PC-9 (cell line): ENCODE measurements at regions not wholly inside any gene's neighbourhood (a gene's known extent, or its start where the extent isn't known, plus 50 kb on each side); places are given as distances from the start of the nearest gene placed in this dataset.

Experiments
- BruUV-seq: library from RNA; stranded (reverse); fragments of 400-500 nt; replicated peaks from 2 replicates; lab custom pipeline; 2021; lab: Mats Ljungman, UMichigan
- CTCF ChIA-PET: fragments of 300-600 bp; sonication (Branson Sonifier 250); formaldehyde crosslinking; loops from one replicate; lab custom pipeline; 2022; ENCODE audit warnings: antibody characterized with exemption; lab: Charles Lee
- POLR2A ChIA-PET: fragments of 300-600 bp; sonication (Branson Sonifier 250); formaldehyde crosslinking; loops from one replicate; lab custom pipeline; 2022; ENCODE audit warnings: antibody characterized with exemption; ENCODE audit not compliant: unreplicated experiment; lab: Charles Lee
- DNase-seq, 2 experiments: peaks; one replicate each; pipeline versions ENCODE4 v3.0.0 to v3.0.0-alpha.2; 2015 to 2022; ENCODE audit warnings: mixed read lengths in 1 of 2
- H2AFZ ChIP-seq: fragments of 200-600 bp; sonication (generic); 2 replicates; pipeline ENCODE4 v1.8.1; 2017; ENCODE audit warnings: antibody characterized with exemption
- H3F3A ChIP-seq: fragments of 200-600 bp; sonication (generic); 2 replicates; pipeline ENCODE4 v1.8.1; 2017; ENCODE audit warnings: antibody characterized with exemption, mild to moderate bottlenecking, low read depth; ENCODE audit not compliant: insufficient read depth
- H3K27ac ChIP-seq: fragments of 200-600 bp; sonication (generic); 2 replicates; pipeline ENCODE4 v1.6.1; 2016; ENCODE audit warnings: mixed run types
- H3K27me3 ChIP-seq: fragments of 200-600 bp; sonication (generic); 2 replicates; pipeline ENCODE4 v1.6.1; 2016; ENCODE audit warnings: low read depth, mixed run types; ENCODE audit not compliant: insufficient read depth
- H3K36me3 ChIP-seq: fragments of 200-600 bp; sonication (generic); 2 replicates; pipeline ENCODE4 v1.6.1; 2016; ENCODE audit warnings: low read depth, mixed run types
- H3K4me1 ChIP-seq: fragments of 200-600 bp; sonication (generic); replicated peaks from 2 replicates; pipeline ENCODE4 v1.6.1; 2016; ENCODE audit warnings: mixed run types; ENCODE audit not compliant: insufficient read depth
- H3K4me2 ChIP-seq: fragments of 200-600 bp; sonication (generic); 2 replicates; pipeline ENCODE4 v1.6.1; 2017; ENCODE audit warnings: mixed run types
- H3K4me3 ChIP-seq: fragments of 200-600 bp; sonication (generic); 2 replicates; pipeline ENCODE4 v1.6.1; 2016; ENCODE audit warnings: mixed run types
- H3K79me2 ChIP-seq: fragments of 200-600 bp; sonication (generic); 2 replicates; pipeline ENCODE4 v1.6.1; 2017; ENCODE audit warnings: low read depth, mixed run types
- H3K9me2 ChIP-seq: fragments of 200-600 bp; sonication (generic); 2 replicates; pipeline ENCODE4 v1.8.1; 2017; ENCODE audit warnings: mild to moderate bottlenecking; ENCODE audit not compliant: insufficient read depth
- H3K9me3 ChIP-seq: fragments of 200-600 bp; sonication (generic); 2 replicates; pipeline ENCODE4 v1.8.1; 2016; ENCODE audit warnings: low read depth; ENCODE audit not compliant: insufficient read depth
- H4K20me1 ChIP-seq: fragments of 200-600 bp; sonication (generic); 2 replicates; pipeline ENCODE4 v1.8.1; 2017; ENCODE audit not compliant: insufficient read depth
- EZH2 ChIP-seq: fragments of 200-600 bp; sonication (generic); IDR thresholded peaks from 2 replicates; pipeline ENCODE4 v1.8.0; 2017; ENCODE audit warnings: antibody characterized with exemption, low read depth
- intact Hi-C: fragments of 100-400 bp; cut with micrococcal nuclease; formaldehyde crosslinking; loops from one replicate; pipeline ENCODE4 v1.10.0; 2022; ENCODE audit not compliant: unreplicated experiment
- TF ChIP-seq, protein P1 (sequence below): fragments of 200-600 bp; sonication (generic); conservative IDR thresholded peaks from 2 replicates; pipeline ENCODE4 v1.6.1; 2017; ENCODE audit warnings: mixed run types, antibody characterized with exemption, mild to moderate bottlenecking, moderate library complexity

DNA sequence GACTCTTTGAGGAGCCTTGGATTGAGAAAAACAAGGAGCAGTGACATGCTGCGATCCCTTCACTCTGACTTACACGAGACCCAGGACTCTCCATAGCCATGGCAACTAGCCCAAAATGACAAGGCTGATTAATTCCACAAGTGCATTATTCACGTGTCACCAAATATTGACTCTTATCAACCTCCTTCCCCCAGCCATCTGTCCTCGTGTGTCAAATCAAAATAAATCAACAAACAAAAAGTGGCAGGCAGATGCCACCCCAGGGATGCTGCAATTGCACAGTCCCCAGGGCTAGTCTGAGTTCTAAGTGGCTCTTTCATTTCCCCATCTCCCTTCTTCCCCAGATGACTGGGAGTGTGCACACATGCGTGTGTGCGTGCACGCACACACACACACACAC, 104.9 kb downstream of the AQP9 start:
- no peak for DNase-seq
- ChIA-PET POLR2A (no interaction called here), CTCF (no interaction called here)
- Histone ChIP-seq H3K4me3 (no peak overlapping the region), H4K20me1 (no peaks in the 10 kb centered on the region), H2AFZ (no peak overlapping the region), H3K79me2 (no peaks in the 10 kb centered on the region), H3K4me2 (no peak overlapping the region), H3K27me3 (no peaks in the 10 kb centered on the region), H3K36me3 (no peaks in the 10 kb centered on the region), H3K27ac (no peak overlapping the region), H3K9me3 (no peaks in the 10 kb centered on the region), H3K4me1 (no peaks in the 10 kb centered on the region; the same call in 1 of the 2 replicates), H3K9me2 (no peaks in the 10 kb centered on the region), H3F3A (no peaks in the 10 kb centered on the region)
- TF ChIP-seq EZH2 = no peak
- TF ChIP-seq, protein P1, sequence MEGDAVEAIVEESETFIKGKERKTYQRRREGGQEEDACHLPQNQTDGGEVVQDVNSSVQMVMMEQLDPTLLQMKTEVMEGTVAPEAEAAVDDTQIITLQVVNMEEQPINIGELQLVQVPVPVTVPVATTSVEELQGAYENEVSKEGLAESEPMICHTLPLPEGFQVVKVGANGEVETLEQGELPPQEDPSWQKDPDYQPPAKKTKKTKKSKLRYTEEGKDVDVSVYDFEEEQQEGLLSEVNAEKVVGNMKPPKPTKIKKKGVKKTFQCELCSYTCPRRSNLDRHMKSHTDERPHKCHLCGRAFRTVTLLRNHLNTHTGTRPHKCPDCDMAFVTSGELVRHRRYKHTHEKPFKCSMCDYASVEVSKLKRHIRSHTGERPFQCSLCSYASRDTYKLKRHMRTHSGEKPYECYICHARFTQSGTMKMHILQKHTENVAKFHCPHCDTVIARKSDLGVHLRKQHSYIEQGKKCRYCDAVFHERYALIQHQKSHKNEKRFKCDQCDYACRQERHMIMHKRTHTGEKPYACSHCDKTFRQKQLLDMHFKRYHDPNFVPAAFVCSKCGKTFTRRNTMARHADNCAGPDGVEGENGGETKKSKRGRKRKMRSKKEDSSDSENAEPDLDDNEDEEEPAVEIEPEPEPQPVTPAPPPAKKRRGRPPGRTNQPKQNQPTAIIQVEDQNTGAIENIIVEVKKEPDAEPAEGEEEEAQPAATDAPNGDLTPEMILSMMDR = no peak
- BruUV-seq = no TSS peak
- intact Hi-C loops = no loop called here

DNA sequence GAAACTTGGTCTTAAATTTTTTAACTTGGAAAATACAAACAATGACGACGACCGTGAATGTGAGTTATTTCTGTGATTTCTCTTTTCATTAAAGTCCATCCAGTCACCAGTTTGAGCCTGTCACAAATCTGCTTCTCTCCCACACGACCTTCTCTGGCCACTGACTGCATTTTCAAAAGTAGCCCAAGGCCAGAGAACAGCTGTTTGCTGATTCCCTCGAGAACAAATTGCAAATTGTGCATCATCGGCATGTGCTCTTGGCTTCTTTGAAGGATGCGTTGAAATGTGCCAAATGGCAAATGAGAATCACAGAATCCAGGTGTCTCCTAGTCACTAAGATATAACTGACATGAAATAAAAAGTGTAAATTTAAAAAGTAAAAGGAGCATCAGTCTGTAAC, 106.4 kb downstream of the AQP9 start:
- no peak for TF ChIP-seq EZH2
- TF ChIP-seq, protein P1 = no peak
- POLR2A ChIA-PET = interaction anchor here (0.6 kb wide), 1 partner anchor 303 kb away, joined by 5 read pairs; no protein-coding TSS in a partner anchor
- Histone ChIP-seq H3K27me3 (no peaks in the 10 kb centered on the region), H3K27ac (no peak overlapping the region), H3K9me3 (no peaks in the 10 kb centered on the region), H3K36me3 (no peaks in the 10 kb centered on the region), H3K9me2 (no peaks in the 10 kb centered on the region), H3K4me2 (no peak overlapping the region), H4K20me1 (no peaks in the 10 kb centered on the region), H3F3A (no peaks in the 10 kb centered on the region), H3K79me2 (no peaks in the 10 kb centered on the region), H2AFZ (no peak overlapping the region), H3K4me1 (no peaks in the 10 kb centered on the region; the same call in 1 of the 2 replicates), H3K4me3 (no peak overlapping the region)
- DNase-seq = no peak
- BruUV-seq = no TSS peak
- intact Hi-C loops = no loop called here
- CTCF ChIA-PET = no interaction called here

DNA sequence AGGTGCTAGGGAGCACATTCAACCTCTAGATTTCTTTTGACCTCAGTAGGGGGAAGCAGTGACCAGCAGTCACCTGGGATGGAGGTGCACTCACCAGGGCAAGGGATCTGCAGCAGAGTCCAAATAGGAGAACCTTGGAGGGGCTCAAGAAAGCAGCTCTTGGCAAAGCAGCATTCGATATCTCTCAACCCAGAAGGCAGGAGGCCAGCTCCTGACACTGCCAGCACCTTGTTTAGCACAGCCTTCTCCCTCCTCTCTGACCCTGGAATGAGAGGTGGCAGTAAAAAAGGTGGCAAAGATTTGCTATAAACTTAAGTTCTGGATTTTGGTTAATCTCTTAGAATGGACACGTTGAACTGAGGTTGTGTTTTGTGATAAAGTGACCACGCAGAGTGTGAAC, 107.9 kb downstream of the AQP9 start:
- DNase-seq = no peak
- no peaks in the 10 kb centered on the region for H3K79me2 ChIP-seq
- H3K4me2 ChIP-seq = no peak overlapping the region
- no peaks in the 10 kb centered on the region for H3F3A ChIP-seq
- H3K9me2 ChIP-seq = no peaks in the 10 kb centered on the region
- ChIA-PET POLR2A (no interaction called here), CTCF (no interaction called here)
- no peaks in the 10 kb centered on the region for H4K20me1 ChIP-seq
- intact Hi-C loops = no loop called here
- TF ChIP-seq, protein P1 = no peak
- no peak for TF ChIP-seq EZH2
- no TSS peak for BruUV-seq
- no peaks in the 10 kb centered on the region for H3K9me3 ChIP-seq
- H3K36me3 ChIP-seq = no peaks in the 10 kb centered on the region
- H3K27ac ChIP-seq = no peak overlapping the region
- no peaks in the 10 kb centered on the region for H3K27me3 ChIP-seq
- no peaks in the 10 kb centered on the region; the same call in 1 of the 2 replicates for H3K4me1 ChIP-seq
- H2AFZ ChIP-seq = no peak overlapping the region
- no peak overlapping the region for H3K4me3 ChIP-seq
